Gastrocnemius medialis (tissue), 4 donors: ENCODE measurements at regions not wholly inside any gene's neighbourhood (a gene's known extent, or its start where the extent isn't known, plus 50 kb on each side); places are given as distances from the start of the nearest gene placed in this dataset.
"Not testable (repeated sequence)": the region's sequence is repeated elsewhere in the genome, so short reads cannot be mapped to it uniquely, and the experiment has no call there.

Experiments
- POLR2A ChIP-seq, 2 donors: fragments of 450-650 bp; IDR thresholded peaks; one replicate each; pipeline ENCODE4 v1.6.1; 2017; ENCODE audit warnings: antibody characterized with exemption in 2 of 2, mild to moderate bottlenecking in 2 of 2, moderate library complexity in 2 of 2
- TF ChIP-seq, protein P1 (sequence below), 5 experiments: fragments of 450-650 bp in 3 of 5; fragments of 200-600 bp in 2 of 5; sonication (generic) in 2 of 5; IDR thresholded peaks in 4 of 5; conservative IDR thresholded peaks in 1 of 5; 1 replicate in 4 of 5; 2 replicates in 1 of 5; pipeline ENCODE4 v1.5.1; 2016 to 2019; ENCODE audit warnings: antibody characterized with exemption in 5 of 5, mild to moderate bottlenecking in 3 of 5, moderate library complexity in 3 of 5

DNA sequence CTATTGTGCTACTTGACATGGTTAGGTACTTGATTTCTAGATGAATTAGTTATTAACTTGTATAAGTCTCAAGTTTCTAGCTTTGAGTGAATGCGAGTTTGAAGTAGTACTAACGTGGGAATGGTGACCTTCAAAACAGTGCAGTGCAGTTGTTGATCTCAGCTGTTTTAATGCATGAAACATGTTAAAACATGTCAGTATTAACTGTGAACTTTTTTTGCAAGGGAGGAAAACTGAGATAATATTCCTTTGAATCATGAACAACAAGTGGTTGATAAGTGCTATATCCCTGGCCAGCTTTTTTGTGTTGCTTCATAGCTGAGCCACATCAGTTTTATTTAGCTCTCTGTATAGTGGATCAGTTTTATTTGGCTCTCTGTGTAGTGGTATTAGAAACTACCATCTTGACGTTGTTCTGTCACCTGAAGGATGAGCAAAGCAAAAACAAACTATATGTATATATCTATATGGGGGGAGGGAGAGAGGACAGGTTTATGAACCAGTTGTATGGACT, 133.1 kb upstream of the PRSS12 start:
- TF ChIP-seq, protein P1, sequence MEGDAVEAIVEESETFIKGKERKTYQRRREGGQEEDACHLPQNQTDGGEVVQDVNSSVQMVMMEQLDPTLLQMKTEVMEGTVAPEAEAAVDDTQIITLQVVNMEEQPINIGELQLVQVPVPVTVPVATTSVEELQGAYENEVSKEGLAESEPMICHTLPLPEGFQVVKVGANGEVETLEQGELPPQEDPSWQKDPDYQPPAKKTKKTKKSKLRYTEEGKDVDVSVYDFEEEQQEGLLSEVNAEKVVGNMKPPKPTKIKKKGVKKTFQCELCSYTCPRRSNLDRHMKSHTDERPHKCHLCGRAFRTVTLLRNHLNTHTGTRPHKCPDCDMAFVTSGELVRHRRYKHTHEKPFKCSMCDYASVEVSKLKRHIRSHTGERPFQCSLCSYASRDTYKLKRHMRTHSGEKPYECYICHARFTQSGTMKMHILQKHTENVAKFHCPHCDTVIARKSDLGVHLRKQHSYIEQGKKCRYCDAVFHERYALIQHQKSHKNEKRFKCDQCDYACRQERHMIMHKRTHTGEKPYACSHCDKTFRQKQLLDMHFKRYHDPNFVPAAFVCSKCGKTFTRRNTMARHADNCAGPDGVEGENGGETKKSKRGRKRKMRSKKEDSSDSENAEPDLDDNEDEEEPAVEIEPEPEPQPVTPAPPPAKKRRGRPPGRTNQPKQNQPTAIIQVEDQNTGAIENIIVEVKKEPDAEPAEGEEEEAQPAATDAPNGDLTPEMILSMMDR (IDR thresholded peaks at IDR 0.05 in 4 of 5, conservative IDR thresholded peaks at IDR 0.05 in 1 of 5): not testable (repeated sequence)
- TF ChIP-seq POLR2A (IDR thresholded peaks at IDR 0.05): not testable (repeated sequence)
